OCI-LY1 (cell line): ENCODE measurements at regions not wholly inside any gene's neighbourhood (a gene's known extent, or its start where the extent isn't known, plus 50 kb on each side); places are given as distances from the start of the nearest gene placed in this dataset.

Experiments
- H2AFZ ChIP-seq: fragments of 200-600 bp; sonication (generic), shearing (Covaris generic); 2 replicates; pipeline ENCODE4 v1.6.0; 2014; ENCODE audit warnings: antibody characterized with exemption, mild to moderate bottlenecking, low read length
- H3F3A ChIP-seq: fragments of 200-600 bp; sonication (generic), shearing (Covaris generic); 2 replicates; pipeline ENCODE4 v1.6.0; 2014; ENCODE audit warnings: mild to moderate bottlenecking, antibody characterized with exemption, low read length, moderate library complexity; ENCODE audit not compliant: insufficient read depth
- H3K27ac ChIP-seq: fragments of 200-600 bp; sonication (generic); 2 replicates; pipeline ENCODE4 v1.5.1; 2014; ENCODE audit warnings: low read length, mixed run types, mild to moderate bottlenecking, low read depth; ENCODE audit not compliant: poor library complexity, severe bottlenecking
- H3K27me3 ChIP-seq: fragments of 200-600 bp; sonication (generic); 2 replicates; pipeline ENCODE4 v1.6.0; 2014; ENCODE audit warnings: antibody characterized with exemption, mild to moderate bottlenecking, low read length, moderate library complexity; ENCODE audit not compliant: insufficient read depth
- H3K36me3 ChIP-seq: fragments of 200-600 bp; sonication (generic); 2 replicates; pipeline ENCODE4 v1.6.1; 2014; ENCODE audit warnings: mild to moderate bottlenecking, antibody characterized with exemption, low read length, moderate library complexity, mixed read lengths; ENCODE audit not compliant: insufficient read depth
- H3K4me1 ChIP-seq: fragments of 200-600 bp; sonication (generic); 2 replicates; pipeline ENCODE4 v1.5.1; 2014; ENCODE audit warnings: mild to moderate bottlenecking, low read length, moderate library complexity; ENCODE audit not compliant: insufficient read depth, severe bottlenecking
- H3K4me2 ChIP-seq: fragments of 200-600 bp; sonication (generic), shearing (Covaris generic); 2 replicates; pipeline ENCODE4 v1.6.1; 2014; ENCODE audit warnings: low read length
- H3K4me3 ChIP-seq: fragments of 200-600 bp; sonication (generic); 2 replicates; pipeline ENCODE4 v1.5.1; 2014; ENCODE audit warnings: low read length, low read depth, mild to moderate bottlenecking, mixed read lengths; ENCODE audit not compliant: poor library complexity, severe bottlenecking
- H3K79me2 ChIP-seq: fragments of 200-600 bp; shearing (Covaris generic); 2 replicates; pipeline ENCODE4 v1.6.1; 2016; ENCODE audit warnings: mixed run types, low read length, mixed read lengths; ENCODE audit not compliant: insufficient read depth
- H3K9ac ChIP-seq: fragments of 200-600 bp; sonication (generic), shearing (Covaris generic); 2 replicates; pipeline ENCODE4 v1.6.1; 2014; ENCODE audit warnings: mild to moderate bottlenecking, low read length, mixed read lengths
- H3K9me2 ChIP-seq: fragments of 200-600 bp; sonication (generic), shearing (Covaris generic); 2 replicates; pipeline ENCODE4 v1.6.1; 2014; ENCODE audit warnings: low read depth, mild to moderate bottlenecking, low read length, mixed read lengths
- H3K9me3 ChIP-seq: fragments of 200-600 bp; shearing (Covaris generic); 2 replicates; pipeline ENCODE4 v1.6.1; 2014; ENCODE audit warnings: low read length, mixed read lengths
- H4K20me1 ChIP-seq: fragments of 200-600 bp; sonication (generic), shearing (Covaris generic); 2 replicates; pipeline ENCODE4 v1.6.0; 2016; ENCODE audit warnings: mild to moderate bottlenecking, low read length; ENCODE audit not compliant: insufficient read depth
- CTCF ChIP-seq: fragments of 200-600 bp; sonication (generic), shearing (Covaris generic); IDR thresholded peaks from 2 replicates; pipeline ENCODE4 v1.5.1; 2017; ENCODE audit warnings: mild to moderate bottlenecking, antibody characterized with exemption, low read length, moderate library complexity, mixed read lengths
- EZH2 ChIP-seq: fragments of 200-600 bp; sonication (generic), shearing (Covaris generic); IDR thresholded peaks from 2 replicates; pipeline ENCODE4 v1.8.0; 2017; ENCODE audit warnings: borderline replicate concordance, mixed run types, mild to moderate bottlenecking, antibody characterized with exemption, low read length, moderate library complexity, mixed read lengths

DNA sequence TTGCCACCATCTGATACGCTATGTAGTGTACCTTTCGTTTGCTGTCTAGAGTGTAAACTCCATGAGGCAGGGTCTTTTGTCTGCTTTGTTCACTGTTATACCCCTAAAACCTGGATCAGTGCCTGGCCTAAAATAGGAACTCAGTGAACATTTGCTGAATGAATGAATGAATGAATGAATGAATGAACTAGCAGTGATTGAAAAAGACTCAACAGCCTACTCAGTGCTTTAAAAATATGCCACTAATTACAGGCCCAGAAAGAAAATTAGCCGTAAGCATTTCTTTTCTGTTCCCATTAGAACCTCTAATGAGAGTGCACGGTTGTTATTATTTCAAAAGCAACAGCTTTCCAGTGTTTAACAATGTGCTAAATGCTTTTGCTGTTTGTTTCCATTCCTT lies 69.3 kb upstream of the SYT6 start:
- Histone ChIP-seq H3K9ac (no peak overlapping the region), H3K9me2 (no peaks in the 10 kb centered on the region), H3F3A (no peaks in the 10 kb centered on the region), H3K4me1 (no peaks in the 10 kb centered on the region), H3K4me2 (no peak overlapping the region), H4K20me1 (no peaks in the 10 kb centered on the region), H3K27me3 (no peaks in the 10 kb centered on the region), H2AFZ (no peak overlapping the region), H3K36me3 (no peaks in the 10 kb centered on the region), H3K27ac (no peak overlapping the region), H3K79me2 (no peaks in the 10 kb centered on the region), H3K9me3 (no peaks in the 10 kb centered on the region), H3K4me3 (no peak overlapping the region)
- TF ChIP-seq CTCF: no peak
- no peak for TF ChIP-seq EZH2

- Histone ChIP-seq H3K9ac (no peak overlapping the region), H3K9me3 (no peaks in the 10 kb centered on the region), H4K20me1 (no peaks in the 10 kb centered on the region), H3K79me2 (no peaks in the 10 kb centered on the region), H2AFZ (no peak overlapping the region), H3K4me1 (no peaks in the 10 kb centered on the region), H3K9me2 (no peaks in the 10 kb centered on the region), H3K36me3 (no peaks in the 10 kb centered on the region), H3K4me3 (no peak overlapping the region), H3K4me2 (no peak overlapping the region), H3K27ac (no peak overlapping the region), H3F3A (no peaks in the 10 kb centered on the region), H3K27me3 (no peaks in the 10 kb centered on the region)
- TF ChIP-seq CTCF: no peak
- no peak for TF ChIP-seq EZH2
Observed at GRCh38 chr1:114219172-114219868, 65.7 kb upstream of the SYT6 start.

DNA sequence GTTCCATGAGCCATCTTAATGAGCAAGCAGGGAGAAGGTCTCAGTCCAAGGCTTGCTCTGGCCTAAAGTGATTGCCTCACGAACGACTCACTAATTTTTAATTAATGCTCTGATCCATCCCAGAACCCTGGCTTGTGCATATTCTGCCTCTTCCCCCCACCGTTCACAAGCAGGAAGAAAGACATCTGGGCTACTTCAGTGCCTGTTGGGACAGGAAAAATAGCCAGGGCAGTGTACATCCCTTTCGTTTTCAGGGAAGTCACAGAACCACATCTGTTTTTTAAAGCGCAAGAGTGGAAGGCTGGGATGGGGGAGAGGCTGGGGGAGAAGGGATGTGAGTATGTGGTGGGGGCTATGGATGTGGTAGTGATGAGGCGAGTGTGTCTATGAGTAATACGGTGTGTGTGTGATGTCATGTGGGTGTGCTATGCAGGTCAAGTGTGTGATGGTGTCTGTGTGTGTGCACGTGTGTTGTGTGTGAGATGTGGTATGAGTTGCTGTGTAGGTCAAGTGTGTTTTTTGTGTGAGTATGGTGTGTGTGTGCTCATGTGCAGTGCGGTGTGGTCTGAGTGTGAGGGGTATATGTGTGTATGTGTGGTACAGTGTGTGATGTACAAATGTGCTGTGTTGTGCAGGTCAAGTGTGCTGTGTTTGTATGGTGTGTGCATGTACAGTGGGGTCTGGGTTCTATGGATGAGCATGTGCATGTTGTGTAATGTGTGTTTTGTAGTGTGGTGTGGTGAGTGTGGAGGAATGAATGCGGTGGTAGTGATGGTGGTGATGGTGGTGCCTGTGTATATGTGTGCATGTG lies 64.9 kb upstream of the SYT6 start:
- no peak overlapping the region for H3K27ac ChIP-seq
- H3K4me3 ChIP-seq: no peak overlapping the region
- H3F3A ChIP-seq: no peaks in the 10 kb centered on the region
- no peaks in the 10 kb centered on the region for H3K27me3 ChIP-seq
- no peaks in the 10 kb centered on the region for H3K9me2 ChIP-seq
- H3K79me2 ChIP-seq: no peaks in the 10 kb centered on the region
- H3K4me2 ChIP-seq: no peak overlapping the region
- H2AFZ ChIP-seq: no peak overlapping the region
- H3K36me3 ChIP-seq: no peaks in the 10 kb centered on the region
- TF ChIP-seq EZH2 (no peak), CTCF (no peak)
- no peak overlapping the region for H3K9ac ChIP-seq
- no peaks in the 10 kb centered on the region for H3K9me3 ChIP-seq
- no peaks in the 10 kb centered on the region for H3K4me1 ChIP-seq
- no peaks in the 10 kb centered on the region for H4K20me1 ChIP-seq
